ENCODE measurements at regions not wholly inside any gene's neighbourhood (a gene's known extent, or its start where the extent isn't known, plus 50 kb on each side); places are given as distances from the start of the nearest gene placed in this dataset.

DNA sequence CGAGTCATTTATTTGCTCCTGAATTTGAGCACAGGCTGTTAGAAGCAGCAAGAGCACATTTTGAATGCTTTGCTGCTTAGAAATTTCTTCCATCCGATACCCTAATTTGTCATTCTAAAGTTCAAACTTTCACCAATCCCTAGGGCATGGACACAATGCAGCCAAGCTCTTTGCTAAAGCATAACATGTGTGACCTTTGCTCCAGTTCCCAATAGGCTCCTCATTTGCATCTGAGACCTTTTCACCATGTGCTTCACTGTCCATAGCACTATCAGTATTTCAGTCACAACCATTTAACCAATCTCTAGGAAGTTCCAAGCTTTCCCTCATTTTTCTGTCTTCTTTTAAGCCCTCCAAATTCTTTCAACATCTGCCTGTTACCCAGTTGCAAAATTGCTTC, 1333.1 kb downstream of the SI start:
- H3K79me2 ChIP-seq (ENCODE audit: insufficient read depth, low read length), result no peaks in the 10 kb centered on the region
- Mint-ChIP-seq H3K27me3 (ENCODE audit: low read depth in 3 of 3) (no peaks in the 10 kb centered on the region), H3K4me1 (no peaks in the 10 kb centered on the region), H3K9me3 (peaks cover 0 to 7% (median 4%) of the 10 kb centered on the region in 7 donors), H3K27ac (no peak overlapping the region), H3K4me3 (no peak overlapping the region), H3K36me3 (no peaks in the 10 kb centered on the region)
- H3K4me3 ChIP-seq (replicated peaks in 1 of 3; ENCODE audit: low read depth in 2 of 3, low read length in 3 of 3), result no peak overlapping the region
- H3K36me3 ChIP-seq (replicated peaks in 1 of 2; ENCODE audit: control insufficient read depth in 1 of 2, insufficient read depth in 2 of 2, low read length in 2 of 2), result no peaks in the 10 kb centered on the region
- H4K20me1 ChIP-seq (ENCODE audit: insufficient read depth, low read length), result no peaks in the 10 kb centered on the region
- H3K9ac ChIP-seq (ENCODE audit: insufficient read depth, low read length, poor library complexity, severe bottlenecking), result no peak overlapping the region
- WGBS (ENCODE audit: insufficient coverage), result 62% methylated on average over 2 of the region's 2 CpGs
- no peak for DNase-seq
- H3K4me2 ChIP-seq (replicated peaks; ENCODE audit: extremely low read depth, low read length, poor library complexity, severe bottlenecking), result no peak overlapping the region
- H3K9me3 ChIP-seq (replicated peaks in 1 of 2; ENCODE audit: control insufficient read depth in 1 of 2, insufficient read depth in 1 of 2, low read length in 2 of 2), result peaks cover 0 to 16% of the 10 kb centered on the region in 2 donors
- TF ChIP-seq, protein P1, sequence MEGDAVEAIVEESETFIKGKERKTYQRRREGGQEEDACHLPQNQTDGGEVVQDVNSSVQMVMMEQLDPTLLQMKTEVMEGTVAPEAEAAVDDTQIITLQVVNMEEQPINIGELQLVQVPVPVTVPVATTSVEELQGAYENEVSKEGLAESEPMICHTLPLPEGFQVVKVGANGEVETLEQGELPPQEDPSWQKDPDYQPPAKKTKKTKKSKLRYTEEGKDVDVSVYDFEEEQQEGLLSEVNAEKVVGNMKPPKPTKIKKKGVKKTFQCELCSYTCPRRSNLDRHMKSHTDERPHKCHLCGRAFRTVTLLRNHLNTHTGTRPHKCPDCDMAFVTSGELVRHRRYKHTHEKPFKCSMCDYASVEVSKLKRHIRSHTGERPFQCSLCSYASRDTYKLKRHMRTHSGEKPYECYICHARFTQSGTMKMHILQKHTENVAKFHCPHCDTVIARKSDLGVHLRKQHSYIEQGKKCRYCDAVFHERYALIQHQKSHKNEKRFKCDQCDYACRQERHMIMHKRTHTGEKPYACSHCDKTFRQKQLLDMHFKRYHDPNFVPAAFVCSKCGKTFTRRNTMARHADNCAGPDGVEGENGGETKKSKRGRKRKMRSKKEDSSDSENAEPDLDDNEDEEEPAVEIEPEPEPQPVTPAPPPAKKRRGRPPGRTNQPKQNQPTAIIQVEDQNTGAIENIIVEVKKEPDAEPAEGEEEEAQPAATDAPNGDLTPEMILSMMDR (IDR thresholded peaks at IDR 0.05), result no peak
- H3K27me3 ChIP-seq (ENCODE audit: control insufficient read depth in 2 of 2, insufficient read depth in 2 of 2, low read length in 2 of 2), result no peaks in the 10 kb centered on the region
- intact Hi-C loops (cut with micrococcal nuclease), result no loop called here
- H3K27ac ChIP-seq (ENCODE audit: low read depth in 1 of 2, low read length in 2 of 2), result no peak overlapping the region
- H2AFZ ChIP-seq (ENCODE audit: insufficient read depth, low read depth, low read length, poor library complexity, severe bottlenecking), result no peak overlapping the region
- no peaks in the 10 kb centered on the region for H3K4me1 ChIP-seq (ENCODE audit: control insufficient read depth in 1 of 2, insufficient read depth in 2 of 2, low read length in 2 of 2)

DNA sequence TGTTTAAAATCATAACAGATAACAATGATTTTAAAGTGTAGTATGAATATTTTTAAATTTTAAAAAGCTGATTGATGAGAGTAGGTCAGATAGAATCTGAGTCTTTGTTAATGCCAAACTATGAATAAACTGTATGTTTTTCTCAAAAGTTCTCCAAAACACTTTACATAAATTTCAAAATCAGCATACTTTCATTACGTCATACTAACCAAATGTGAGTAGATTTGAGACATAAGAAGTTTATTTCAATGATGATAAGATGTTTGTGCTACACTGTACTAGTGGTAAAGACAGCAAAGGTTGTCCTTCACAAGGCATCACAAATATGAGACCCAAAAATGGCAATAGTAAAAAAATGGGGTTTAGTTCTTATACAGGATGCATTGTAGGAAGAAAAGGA, 1342.9 kb downstream of the SI start:
- Histone ChIP-seq H2AFZ (ENCODE audit: insufficient read depth, low read depth, low read length, poor library complexity, severe bottlenecking) (no peak overlapping the region), H3K9ac (ENCODE audit: insufficient read depth, low read length, poor library complexity, severe bottlenecking) (no peak overlapping the region), H3K4me2 (replicated peaks; ENCODE audit: extremely low read depth, low read length, poor library complexity, severe bottlenecking) (no peak overlapping the region), H3K9me3 (replicated peaks in 1 of 2; ENCODE audit: control insufficient read depth in 1 of 2, insufficient read depth in 1 of 2, low read length in 2 of 2) (peaks cover 8 to 9% of the 10 kb centered on the region in 2 donors), H3K79me2 (ENCODE audit: insufficient read depth, low read length) (no peaks in the 10 kb centered on the region), H3K4me3 (replicated peaks in 1 of 3; ENCODE audit: low read depth in 2 of 3, low read length in 3 of 3) (no peak overlapping the region), H4K20me1 (ENCODE audit: insufficient read depth, low read length) (no peaks in the 10 kb centered on the region), H3K27ac (ENCODE audit: low read depth in 1 of 2, low read length in 2 of 2) (no peak overlapping the region), H3K4me1 (ENCODE audit: control insufficient read depth in 1 of 2, insufficient read depth in 2 of 2, low read length in 2 of 2) (no peaks in the 10 kb centered on the region), H3K36me3 (replicated peaks in 1 of 2; ENCODE audit: control insufficient read depth in 1 of 2, insufficient read depth in 2 of 2, low read length in 2 of 2) (no peaks in the 10 kb centered on the region), H3K27me3 (ENCODE audit: control insufficient read depth in 2 of 2, insufficient read depth in 2 of 2, low read length in 2 of 2) (no peaks in the 10 kb centered on the region)
- no peaks in the 10 kb centered on the region for H3K36me3 Mint-ChIP-seq
- DNase-seq, result no peak
- TF ChIP-seq, protein P1 (IDR thresholded peaks at IDR 0.05), result no peak
- H3K27me3 Mint-ChIP-seq (ENCODE audit: low read depth in 3 of 3), result no peaks in the 10 kb centered on the region
- no peaks in the 10 kb centered on the region for H3K4me1 Mint-ChIP-seq
- no peak overlapping the region for H3K27ac Mint-ChIP-seq
- H3K9me3 Mint-ChIP-seq, result peaks cover 0 to 3% (median 0%) of the 10 kb centered on the region in 7 donors
- intact Hi-C loops (cut with micrococcal nuclease), result no loop called here
- WGBS (ENCODE audit: insufficient coverage), result no CpG with 5 or more reads among the region's 1 CpG
- H3K4me3 Mint-ChIP-seq, result no peak overlapping the region

All from CD14-positive monocyte (primary cell).